B cell (primary cell): ENCODE measurements at regions not wholly inside any gene's neighbourhood (a gene's known extent, or its start where the extent isn't known, plus 50 kb on each side); places are given as distances from the start of the nearest gene placed in this dataset.

ENCODE experiments used
- ATAC-seq: fragments of 200-7000 bp; cut with Tn5 transposase; one replicate; pipeline ENCODE4 v1.10.0; 2021; ENCODE audit warnings: low read depth, mild to moderate bottlenecking, moderate number of reproducible peaks, moderate library complexity
- CTCF ChIA-PET: fragments of 350-600 bp; sonication (Branson Sonifier 250); formaldehyde crosslinking; loops from one replicate; lab custom pipeline; 2021; ENCODE audit warnings: antibody characterized with exemption, inconsistent platforms; lab: Charles Lee
- POLR2A ChIA-PET: fragments of 350-600 bp; sonication (Branson Sonifier 250); formaldehyde crosslinking; loops from one replicate; lab custom pipeline; 2021; ENCODE audit warnings: antibody characterized with exemption; lab: Charles Lee
- DNase-seq: peaks from one replicate; pipeline ENCODE4 v3.0.0; 2013
- H2AFZ ChIP-seq: 2 replicates; pipeline ENCODE4 v1.6.1; 2012; ENCODE audit warnings: mild to moderate bottlenecking, low read depth, low read length; ENCODE audit not compliant: insufficient read depth, poor library complexity, severe bottlenecking
- H3K27ac ChIP-seq, 2 donors: 1 replicate in 1 of 2; 2 replicates in 1 of 2; pipeline ENCODE4 v1.5.1; 2012 to 2013; ENCODE audit warnings: low read length in 2 of 2, mild to moderate bottlenecking in 2 of 2, moderate library complexity in 1 of 2
- H3K27me3 ChIP-seq, 4 experiments: fragments of 200-600 bp in 1 of 4; sonication (generic) in 1 of 4; replicated peaks in 1 of 4; 1 replicate in 2 of 4; 2 replicates in 2 of 4; pipeline versions ENCODE4 v1.6.1 to v1.7.0; 2013 to 2016; ENCODE audit warnings: low read length in 3 of 4, mild to moderate bottlenecking in 2 of 4, mixed read lengths in 1 of 4, moderate library complexity in 1 of 4; ENCODE audit not compliant: insufficient read depth in 4 of 4, control insufficient read depth in 3 of 4; ENCODE audit errors: control extremely low read depth in 1 of 4
- H3K36me3 ChIP-seq, 2 experiments: replicated peaks in 1 of 2; 1 replicate in 1 of 2; 2 replicates in 1 of 2; pipeline versions ENCODE4 v1.6.1 to v1.7.1; 2013; ENCODE audit warnings: low read length in 1 of 2; ENCODE audit not compliant: insufficient read depth in 2 of 2, control insufficient read depth in 1 of 2; ENCODE audit errors: control extremely low read depth in 1 of 2, extremely low read depth in 1 of 2
- H3K4me1 ChIP-seq, 2 donors: fragments of 200-600 bp in 1 of 2; sonication (generic) in 1 of 2; 1 replicate in 1 of 2; 2 replicates in 1 of 2; pipeline versions ENCODE4 v1.5.1 to v1.6.1; 2013 to 2017; ENCODE audit warnings: low read length in 2 of 2; ENCODE audit not compliant: control insufficient read depth in 2 of 2, insufficient read depth in 2 of 2
- H3K4me2 ChIP-seq: replicated peaks from 2 replicates; pipeline ENCODE3; 2012; ENCODE audit warnings: mild to moderate bottlenecking, low read depth, low read length; ENCODE audit not compliant: poor library complexity, severe bottlenecking
- H3K4me3 ChIP-seq, 5 experiments: fragments of 200-600 bp in 1 of 5; sonication (generic) in 1 of 5; 1 replicate in 3 of 5; 2 replicates in 2 of 5; pipeline versions ENCODE4 v1.5.1 to v1.7.0; 2011 to 2016; ENCODE audit warnings: low read length in 4 of 5, mild to moderate bottlenecking in 4 of 5, low read depth in 2 of 5, control low read depth in 1 of 5, moderate library complexity in 1 of 5; ENCODE audit not compliant: insufficient read depth in 1 of 5; ENCODE audit errors: control extremely low read depth in 1 of 5, extremely low read depth in 1 of 5
- H3K79me2 ChIP-seq: fragments of 200-600 bp; sonication (generic); one replicate; pipeline ENCODE4 v1.6.0; 2016; ENCODE audit warnings: low read length; ENCODE audit not compliant: control insufficient read depth, insufficient read depth
- H3K9ac ChIP-seq: fragments of 200-600 bp; sonication (generic); 2 replicates; pipeline ENCODE4 v1.6.1; 2017; ENCODE audit warnings: mild to moderate bottlenecking, low read length, moderate library complexity
- H3K9me3 ChIP-seq, 3 donors: one replicate each; pipeline versions ENCODE4 v1.6.1 to v1.7.1; 2013; ENCODE audit warnings: low read length in 2 of 3; ENCODE audit not compliant: control insufficient read depth in 2 of 3, insufficient read depth in 1 of 3; ENCODE audit errors: control extremely low read depth in 1 of 3
- H4K20me1 ChIP-seq: 2 replicates; pipeline ENCODE4 v1.6.0; 2012; ENCODE audit warnings: mild to moderate bottlenecking, low read length; ENCODE audit not compliant: insufficient read depth, control insufficient read depth, poor library complexity, severe bottlenecking
- H3K27ac Mint-ChIP-seq: one replicate; pipeline ENCODE4 v1.8.0; 2021; ENCODE audit warnings: mixed read lengths
- H3K27me3 Mint-ChIP-seq: one replicate; pipeline ENCODE4 v1.8.0; 2021; ENCODE audit warnings: mixed read lengths
- H3K4me1 Mint-ChIP-seq: one replicate; pipeline ENCODE4 v1.8.0; 2021; ENCODE audit warnings: mixed read lengths
- H3K4me3 Mint-ChIP-seq: one replicate; pipeline ENCODE4 v1.8.0; 2021; ENCODE audit warnings: mixed read lengths
- H3K9me3 Mint-ChIP-seq: one replicate; pipeline ENCODE4 v1.8.0; 2022; ENCODE audit warnings: mixed read lengths; ENCODE audit not compliant: insufficient read depth
- CTCF ChIP-seq: fragments of 200-600 bp; IDR thresholded peaks from one replicate; pipeline ENCODE4 v1.8.0; 2022; ENCODE audit warnings: antibody characterized with exemption, mild to moderate bottlenecking
- EZH2 ChIP-seq: IDR thresholded peaks from 2 replicates; pipeline ENCODE4 v1.6.1; 2012; ENCODE audit warnings: borderline replicate concordance, low read depth, mild to moderate bottlenecking, moderate library complexity, low read length; ENCODE audit not compliant: insufficient read depth, poor library complexity, severe bottlenecking
- WGBS: methylation state at CpG from one replicate; pipeline ENCODE4 v1.1.5; 2013; ENCODE audit warnings: missing lambda C conversion rate; ENCODE audit not compliant: insufficient coverage; 5-methylcytosine and 5-hydroxymethylcytosine counted together
- intact Hi-C: fragments of 100-400 bp; cut with micrococcal nuclease; formaldehyde crosslinking; loops from one replicate; pipeline ENCODE4 v1.10.0; 2022

- H3K36me3 ChIP-seq: no peaks in the 10 kb centered on the region
- no peaks in the 10 kb centered on the region for H3K4me1 ChIP-seq
- no peak overlapping the region for H3K27ac ChIP-seq
- DNase-seq: no peak
- H3K79me2 ChIP-seq: no peaks in the 10 kb centered on the region
- H3K4me3 ChIP-seq: no peak overlapping the region
- no peaks in the 10 kb centered on the region for H3K9me3 ChIP-seq
- Mint-ChIP-seq H3K4me3 (no peak overlapping the region), H3K9me3 (no peaks in the 10 kb centered on the region), H3K27ac (no peak overlapping the region), H3K4me1 (no peaks in the 10 kb centered on the region), H3K27me3 (no peaks in the 10 kb centered on the region)
- TF ChIP-seq CTCF (no peak), EZH2 (no peak)
- H3K27me3 ChIP-seq: no peaks in the 10 kb centered on the region
- H2AFZ ChIP-seq: no peak overlapping the region
- WGBS: 100% methylated on average over 1 of the region's 3 CpGs
- intact Hi-C loops: no loop called here
- H3K4me2 ChIP-seq: no peak overlapping the region
- ChIA-PET CTCF (no interaction called here), POLR2A (no interaction called here)
- no peak overlapping the region for H3K9ac ChIP-seq
- H4K20me1 ChIP-seq: no peaks in the 10 kb centered on the region
- no peak for ATAC-seq
These were observed 440.1 kb upstream of the LINC00305 start for GRCh38 chr18:64589000-64589399.

GRCh38 chr18:64566456-64566855 is 417.6 kb upstream of the LINC00305 start:
- no peak overlapping the region for H3K27ac Mint-ChIP-seq
- no peaks in the 10 kb centered on the region for H3K27me3 ChIP-seq
- H2AFZ ChIP-seq: no peak overlapping the region
- H3K9ac ChIP-seq: no peak overlapping the region
- no peaks in the 10 kb centered on the region for H3K27me3 Mint-ChIP-seq
- peaks cover 0 to 2% (median 0%) of the 10 kb centered on the region in 3 donors for H3K9me3 ChIP-seq
- H3K4me1 Mint-ChIP-seq: no peaks in the 10 kb centered on the region
- no peak overlapping the region for H3K27ac ChIP-seq
- H3K4me3 ChIP-seq: no peak overlapping the region
- no peaks in the 10 kb centered on the region for H3K4me1 ChIP-seq
- WGBS: no CpG with 5 or more reads among the region's 2 CpGs
- POLR2A ChIA-PET: no interaction called here
- no peaks in the 10 kb centered on the region for H4K20me1 ChIP-seq
- no peaks in the 10 kb centered on the region for H3K79me2 ChIP-seq
- intact Hi-C loops: no loop called here
- no peaks in the 10 kb centered on the region for H3K9me3 Mint-ChIP-seq
- DNase-seq (no peak), ATAC-seq (no peak)
- no peak overlapping the region for H3K4me2 ChIP-seq
- H3K36me3 ChIP-seq: no peaks in the 10 kb centered on the region
- CTCF ChIA-PET: no interaction called here
- no peak overlapping the region for H3K4me3 Mint-ChIP-seq
- no peak for TF ChIP-seq CTCF
- TF ChIP-seq EZH2: no peak
